H54 (cell line): ENCODE measurements at regions not wholly inside any gene's neighbourhood (a gene's known extent, or its start where the extent isn't known, plus 50 kb on each side); places are given as distances from the start of the nearest gene placed in this dataset.

ENCODE experiments used
- DNase-seq: peaks from one replicate; pipeline ENCODE4 v3.0.0; 2011; ENCODE audit warnings: low spot score, mixed read lengths; ENCODE audit not compliant: insufficient read length
- FAIRE-seq: peaks from 3 replicates; lab custom pipeline; 2011; peaks lifted over from hg19 to GRCh38; lab: Jason Lieb, UNC
- POLR2A ChIP-seq: IDR thresholded peaks from 2 replicates; pipeline ENCODE4 v1.6.1; 2011; ENCODE audit warnings: low read depth, mild to moderate bottlenecking, low read length

DNA sequence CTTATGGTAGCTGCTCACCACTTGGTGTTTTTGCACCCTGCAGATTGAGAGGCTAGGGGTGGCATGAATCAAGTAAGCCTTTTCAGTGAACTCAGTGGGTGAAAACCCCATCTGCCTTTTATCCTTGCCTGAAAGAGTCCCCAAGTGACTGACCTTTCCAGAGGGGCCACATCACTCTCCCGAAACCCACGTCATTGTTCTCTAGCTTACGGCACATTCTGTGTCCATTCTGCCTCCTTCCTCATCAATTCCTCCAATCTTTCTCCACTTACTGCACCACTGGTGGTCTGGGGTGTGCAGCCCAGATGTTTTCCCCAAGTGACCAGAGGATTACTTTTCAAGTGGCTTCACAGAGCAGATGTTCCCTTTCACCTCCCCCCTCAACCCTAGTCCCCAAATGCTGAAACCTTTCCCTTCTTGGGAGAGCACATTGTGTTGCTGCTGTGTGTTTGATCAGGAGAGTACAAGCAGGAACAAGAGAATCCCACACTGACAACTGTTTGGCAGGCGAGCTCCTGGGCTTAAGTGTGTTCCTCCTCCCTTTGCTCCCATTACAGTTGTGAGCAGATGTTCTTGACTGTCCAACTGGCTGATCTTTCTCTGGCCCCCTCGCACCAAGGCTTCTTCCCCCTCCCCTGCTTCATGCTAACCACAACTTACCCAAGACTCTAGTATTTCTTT is 138.0 kb upstream of the IGF1 start:
- no peak for FAIRE-seq
- no peak for TF ChIP-seq POLR2A

DNA sequence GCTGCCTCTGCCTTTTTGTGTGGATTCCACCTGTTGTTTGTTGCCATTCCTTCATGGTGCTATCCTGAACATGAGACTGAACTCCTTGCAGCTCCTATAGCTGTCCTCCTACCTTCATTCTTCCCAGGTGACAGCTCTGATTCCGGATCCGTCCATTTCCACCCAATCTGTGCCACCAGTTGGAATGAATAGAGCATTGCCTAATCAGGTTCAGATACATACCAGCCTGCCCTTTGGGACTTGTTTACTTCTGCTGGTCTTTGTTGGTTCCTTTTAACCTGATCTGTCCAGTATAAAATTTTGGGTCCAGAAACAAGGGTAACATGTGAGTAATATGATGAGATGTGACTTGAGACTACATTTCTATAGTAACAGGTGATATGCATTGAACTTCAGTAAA is 136.3 kb upstream of the IGF1 start:
- DNase-seq, result no peak

More for the DNA sequence above, 138.0 kb upstream of the IGF1 start:
- DNase-seq, result no peak

DNA sequence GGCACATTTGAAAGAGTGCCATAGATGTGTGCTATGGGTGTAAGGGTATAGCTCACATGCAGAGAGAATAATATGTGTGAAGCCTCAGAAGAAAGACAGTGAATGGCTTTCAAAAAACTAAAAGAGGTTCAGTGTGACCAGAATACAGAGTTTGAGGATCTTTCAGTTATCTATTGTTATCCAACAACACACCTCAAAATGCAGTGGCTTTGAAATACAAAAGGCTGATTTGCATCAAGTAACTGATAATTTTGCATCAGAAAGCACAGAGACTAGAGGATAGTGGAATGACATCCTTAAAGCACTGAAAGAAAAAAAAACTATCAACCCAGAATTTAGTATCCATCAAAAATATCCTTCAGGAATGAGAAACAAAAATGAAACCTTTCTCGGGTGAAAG is 131.6 kb upstream of the IGF1 start:
- DNase-seq (no peak), FAIRE-seq (no peak)
- no peak for TF ChIP-seq POLR2A

More for the DNA sequence above, 136.3 kb upstream of the IGF1 start:
- no peak for FAIRE-seq
- no peak for TF ChIP-seq POLR2A

DNA sequence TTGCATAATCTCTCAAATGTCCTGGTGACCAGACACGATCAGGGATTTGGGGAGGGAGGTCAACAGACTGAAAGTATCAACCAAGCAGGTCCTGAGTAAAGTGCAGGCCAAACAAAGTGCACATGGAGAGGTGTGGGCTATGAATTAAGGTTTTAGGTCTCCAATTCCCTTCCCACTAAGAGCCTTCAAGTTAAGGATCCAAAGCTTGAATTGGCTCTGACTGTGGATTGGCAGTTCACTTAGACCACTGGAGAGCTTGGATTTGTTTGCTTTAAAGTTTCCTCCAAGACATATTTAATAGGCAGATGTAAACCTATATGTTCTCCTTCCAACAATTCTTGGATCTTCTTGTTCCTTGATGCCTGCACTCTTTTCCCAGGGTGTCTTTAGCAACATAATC is 129.6 kb upstream of the IGF1 start:
- TF ChIP-seq POLR2A, result no peak
- FAIRE-seq, result no peak

DNA sequence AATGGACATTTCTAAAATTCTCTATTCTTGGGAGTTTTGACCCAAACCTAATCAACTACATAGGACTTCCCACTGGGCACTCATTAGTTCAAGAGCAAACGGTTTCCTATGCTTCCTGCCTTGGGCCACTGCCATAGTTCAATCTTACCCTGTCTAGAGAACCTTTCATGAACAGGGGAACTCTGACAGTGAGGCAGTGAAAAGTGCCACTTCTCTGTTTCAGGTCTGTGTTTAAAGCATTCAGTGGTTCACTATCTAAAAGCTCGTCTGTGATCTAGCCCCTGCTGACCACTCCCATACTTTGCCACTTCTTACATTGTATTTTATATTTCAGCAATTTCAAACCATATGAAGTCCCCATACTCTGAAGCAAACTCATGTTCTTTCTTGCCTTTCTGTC is 122.7 kb upstream of the IGF1 start:
- DNase-seq (no peak), FAIRE-seq (no peak)
- no peak for TF ChIP-seq POLR2A

More for the DNA sequence above, 129.6 kb upstream of the IGF1 start:
- DNase-seq, result no peak

DNA sequence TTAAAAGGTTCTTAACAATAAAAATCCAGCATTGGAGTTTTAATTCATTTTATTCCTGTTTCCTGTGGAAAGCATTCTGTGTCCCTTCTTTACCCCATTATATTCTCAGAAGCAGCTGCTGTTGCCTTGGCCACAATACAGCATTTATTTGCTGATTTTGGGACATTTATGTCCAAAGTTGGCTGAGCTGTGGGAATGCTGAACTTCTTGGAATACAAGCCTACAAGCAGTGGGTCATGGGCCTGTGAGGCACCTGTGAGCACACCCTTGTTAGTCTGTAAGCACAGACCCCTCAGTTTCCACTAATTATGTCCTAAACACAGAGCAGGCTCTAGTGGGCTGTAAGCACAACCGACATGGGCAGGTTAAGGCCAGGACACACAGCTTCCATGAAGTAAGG is 122.2 kb upstream of the IGF1 start:
- no peak for FAIRE-seq
- no peak for TF ChIP-seq POLR2A

DNA sequence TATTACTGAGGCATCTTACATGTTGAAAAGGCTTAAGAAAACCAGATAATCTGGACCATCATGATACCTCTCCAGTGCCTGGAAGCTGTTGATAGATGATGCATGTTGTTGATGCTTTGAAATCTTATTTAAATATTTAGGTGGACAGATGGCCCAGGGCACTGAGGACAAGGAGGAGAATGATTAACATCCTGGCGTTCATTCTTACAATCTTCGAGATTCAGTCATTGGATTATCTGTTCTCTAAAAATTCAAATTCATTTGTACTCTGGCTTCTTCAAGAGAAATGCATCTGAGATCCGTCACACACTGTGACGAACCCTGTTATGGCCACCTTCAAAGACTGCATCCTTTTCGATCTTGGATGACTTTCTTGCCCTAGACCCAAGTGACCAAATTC is 121.3 kb upstream of the IGF1 start:
- TF ChIP-seq POLR2A, result no peak
- DNase-seq (no peak), FAIRE-seq (no peak)

More for the DNA sequence above, 122.2 kb upstream of the IGF1 start:
- no peak for DNase-seq

DNA sequence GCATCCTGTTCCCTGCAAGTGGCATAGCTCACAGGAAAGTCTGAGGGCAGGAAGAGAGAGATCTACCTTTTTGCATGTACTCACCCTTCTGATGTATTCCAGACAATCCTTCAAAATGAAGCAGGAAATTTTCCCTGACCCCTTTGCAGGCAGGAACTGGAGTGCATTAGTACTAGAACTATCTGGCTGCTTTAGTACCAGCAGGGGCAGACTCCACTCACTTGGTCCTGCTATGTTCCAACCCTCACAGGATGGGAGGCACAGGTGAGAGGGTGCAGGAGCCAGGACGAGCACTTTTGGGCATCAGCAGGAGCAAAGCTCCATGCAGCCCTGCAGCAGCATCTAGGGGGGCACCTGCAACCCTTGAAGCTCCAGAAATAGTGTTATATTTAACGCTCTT is 116.3 kb upstream of the IGF1 start:
- DNase-seq (no peak), FAIRE-seq (no peak)
- no peak for TF ChIP-seq POLR2A

DNA sequence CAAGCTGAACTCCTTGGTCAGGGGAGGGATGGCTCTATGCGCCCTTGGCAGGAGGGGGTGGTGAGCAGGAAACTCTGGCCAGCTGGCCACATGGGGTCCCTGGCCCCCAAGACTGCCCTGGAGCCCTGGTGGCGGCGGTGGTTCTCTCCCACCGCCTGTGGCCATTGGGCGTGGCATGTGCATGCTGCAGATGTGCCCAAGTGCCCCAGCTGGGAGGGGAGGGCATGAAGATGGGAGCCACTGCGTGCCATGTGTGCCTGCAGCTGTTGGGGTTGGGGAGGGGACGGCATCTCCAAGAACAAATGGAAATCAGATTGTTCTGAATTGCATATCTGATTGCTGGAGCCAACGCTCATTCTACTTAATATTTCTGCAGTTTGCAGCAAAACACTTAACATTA is 115.7 kb upstream of the IGF1 start:
- FAIRE-seq, result no peak
- DNase-seq, result no peak
- TF ChIP-seq POLR2A, result no peak

DNA sequence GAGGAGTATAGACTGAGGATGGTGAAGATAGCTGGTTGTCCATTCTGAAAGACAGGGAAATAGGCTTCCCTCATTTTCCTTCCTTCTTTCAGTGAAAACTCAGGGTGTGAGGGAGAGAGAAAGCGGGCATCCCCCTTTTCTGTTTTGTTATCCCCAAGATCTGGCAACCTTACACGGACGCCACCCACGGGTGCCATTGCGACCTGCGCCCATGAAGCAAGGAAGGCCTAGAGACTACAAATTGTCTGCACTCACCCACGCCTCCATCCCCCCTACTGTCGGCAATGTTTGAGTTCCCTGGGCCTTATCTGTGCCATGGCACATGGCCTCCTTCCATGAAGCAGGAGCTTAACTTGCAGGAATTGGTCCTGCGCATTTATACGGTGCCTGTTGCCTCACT is 115.0 kb upstream of the IGF1 start:
- no peak for FAIRE-seq
- TF ChIP-seq POLR2A, result no peak
- no peak for DNase-seq

DNA sequence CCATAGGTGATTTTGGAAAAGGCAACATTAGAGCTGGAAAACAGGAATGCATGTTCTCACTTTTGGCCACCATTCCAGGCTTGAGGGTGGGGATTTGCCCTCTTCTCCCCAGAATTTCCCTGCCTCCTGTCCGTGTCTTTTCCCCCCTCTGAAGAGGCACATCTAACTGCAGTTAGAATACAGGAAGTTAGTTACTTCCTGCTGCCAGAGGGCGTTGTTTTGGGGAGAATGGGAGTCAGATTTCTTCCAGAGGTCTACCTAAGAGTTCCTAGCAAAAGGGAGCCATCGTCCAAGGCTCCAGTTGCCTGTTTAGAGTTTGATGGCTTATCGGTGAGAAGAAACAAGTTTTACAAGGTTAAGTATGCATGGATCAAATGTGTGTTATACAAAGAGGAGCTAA is 112.8 kb upstream of the IGF1 start:
- FAIRE-seq (no peak), DNase-seq (no peak)
- no peak for TF ChIP-seq POLR2A

DNA sequence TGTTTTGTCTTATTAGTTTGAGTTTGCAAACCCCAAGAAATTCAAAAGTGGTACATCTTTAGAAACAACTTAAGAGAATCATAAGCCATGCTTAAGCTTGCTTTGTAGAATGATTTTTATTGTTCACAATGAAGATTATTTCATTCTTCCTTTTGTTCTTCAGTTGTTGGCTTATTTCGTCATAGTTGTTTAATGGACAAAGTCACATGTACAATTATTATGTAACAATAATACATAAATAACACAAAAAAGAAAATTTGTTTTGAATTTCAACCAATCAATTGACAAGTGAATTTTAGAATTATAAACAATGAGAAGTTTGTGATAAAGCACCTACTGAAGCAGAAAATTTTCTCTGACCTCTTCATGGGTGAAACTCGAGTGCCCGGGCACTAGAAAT is 111.8 kb upstream of the IGF1 start:
- TF ChIP-seq POLR2A, result no peak
- FAIRE-seq, result no peak

DNA sequence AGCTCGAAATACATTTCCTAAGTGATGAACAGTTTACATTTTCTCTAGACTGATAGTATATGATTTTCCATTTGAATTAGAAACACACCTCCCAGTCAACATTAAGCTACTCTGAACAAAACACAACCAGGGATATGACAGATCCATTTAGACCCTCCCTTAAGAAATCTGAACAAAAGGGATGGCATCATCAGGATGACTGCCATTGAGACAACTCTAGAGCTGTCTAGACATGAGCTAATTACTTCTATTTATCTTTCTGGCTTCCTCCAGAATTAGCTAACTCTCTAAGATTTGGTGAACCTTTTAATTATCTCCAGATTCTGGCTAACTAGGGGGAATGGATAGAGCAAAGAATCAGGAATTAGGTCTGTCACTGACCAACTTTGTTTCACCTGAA is 92.9 kb upstream of the IGF1 start:
- FAIRE-seq (no peak), DNase-seq (no peak)
- no peak for TF ChIP-seq POLR2A

More for the DNA sequence above, 111.8 kb upstream of the IGF1 start:
- no peak for DNase-seq

DNA sequence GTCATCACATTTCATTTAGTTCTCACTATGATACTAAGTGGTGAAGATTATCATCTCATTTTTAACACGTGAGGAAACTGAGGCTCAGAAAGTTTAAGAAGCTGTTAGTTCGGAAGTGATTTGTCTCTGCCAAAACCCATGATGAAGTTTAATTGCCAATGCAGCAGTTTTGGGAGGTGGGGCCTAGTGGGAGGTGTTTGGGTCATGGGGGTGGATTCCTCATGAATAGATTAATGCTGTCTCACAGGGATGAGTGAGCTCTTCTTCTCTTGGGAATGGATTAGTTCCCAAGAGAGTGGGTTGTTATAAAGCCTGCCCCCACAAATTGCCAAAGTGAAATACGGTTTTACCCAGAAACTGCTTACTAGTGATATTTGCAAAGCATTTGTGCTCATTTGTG is 91.5 kb upstream of the IGF1 start:
- DNase-seq, result no peak
- no peak for TF ChIP-seq POLR2A
- FAIRE-seq, result no peak

DNA sequence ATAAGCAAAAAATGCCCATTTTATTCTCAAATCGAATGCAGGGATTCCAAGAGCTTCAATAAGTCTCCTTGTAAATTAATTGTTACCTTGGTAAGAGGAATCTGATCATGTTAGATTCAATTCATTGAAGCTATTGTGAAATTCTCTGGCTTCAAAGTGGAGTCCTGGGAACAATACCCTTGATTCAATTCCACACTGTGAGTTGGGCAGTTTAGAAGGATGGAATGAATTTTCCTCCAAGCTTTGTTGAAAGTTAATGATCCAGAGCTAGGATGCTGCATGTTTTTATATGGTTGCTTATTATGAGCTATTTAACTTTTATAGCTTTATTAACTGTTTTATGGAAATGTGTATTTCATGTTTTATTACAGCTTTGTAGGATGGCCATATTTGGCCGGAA is 89.9 kb upstream of the IGF1 start:
- DNase-seq (no peak), FAIRE-seq (no peak)
- no peak for TF ChIP-seq POLR2A
